Ascending aorta (tissue), 2 donors: ENCODE measurements at regions not wholly inside any gene's neighbourhood (a gene's known extent, or its start where the extent isn't known, plus 50 kb on each side); places are given as distances from the start of the nearest gene placed in this dataset.

ENCODE experiments used
- DNase-seq, 2 donors: peaks; one replicate each; pipeline ENCODE4 v3.0.0-alpha.2; 2019; ENCODE audit warnings: low spot score in 2 of 2
- H3K27ac ChIP-seq, 2 donors: fragments of 200-600 bp; sonication (generic); one replicate each; pipeline ENCODE4 v1.5.1; 2016 to 2017; ENCODE audit warnings: mild to moderate bottlenecking in 1 of 2
- H3K27me3 ChIP-seq: fragments of 200-600 bp; sonication (generic); one replicate; pipeline ENCODE4 v1.5.1; 2017
- H3K36me3 ChIP-seq, 2 donors: fragments of 200-600 bp; sonication (generic); one replicate each; pipeline ENCODE4 v1.5.1; 2016
- H3K4me1 ChIP-seq, 2 donors: fragments of 200-600 bp; sonication (generic); one replicate each; pipeline ENCODE4 v1.5.1; 2016 to 2017; ENCODE audit warnings: mild to moderate bottlenecking in 1 of 2
- H3K4me3 ChIP-seq, 2 donors: fragments of 200-600 bp; sonication (generic); one replicate each; pipeline ENCODE4 v1.5.1; 2016 to 2017; ENCODE audit warnings: mild to moderate bottlenecking in 1 of 2
- H3K9me3 ChIP-seq, 2 donors: fragments of 200-600 bp; sonication (generic); one replicate each; pipeline ENCODE4 v1.5.1; 2016
- intact Hi-C: fragments of 100-400 bp; cut with DNase I; formaldehyde crosslinking; loops from one replicate; pipeline ENCODE4 v1.15.1; 2023
- TF ChIP-seq, protein P1 (sequence below), 3 experiments: fragments of 200-600 bp in 2 of 3; fragments of 450-650 bp in 1 of 3; sonication (generic) in 2 of 3; IDR thresholded peaks; one replicate each; pipeline ENCODE4 v1.5.1; 2016 to 2019; ENCODE audit warnings: antibody characterized with exemption in 3 of 3, mild to moderate bottlenecking in 1 of 3, moderate library complexity in 1 of 3

DNA sequence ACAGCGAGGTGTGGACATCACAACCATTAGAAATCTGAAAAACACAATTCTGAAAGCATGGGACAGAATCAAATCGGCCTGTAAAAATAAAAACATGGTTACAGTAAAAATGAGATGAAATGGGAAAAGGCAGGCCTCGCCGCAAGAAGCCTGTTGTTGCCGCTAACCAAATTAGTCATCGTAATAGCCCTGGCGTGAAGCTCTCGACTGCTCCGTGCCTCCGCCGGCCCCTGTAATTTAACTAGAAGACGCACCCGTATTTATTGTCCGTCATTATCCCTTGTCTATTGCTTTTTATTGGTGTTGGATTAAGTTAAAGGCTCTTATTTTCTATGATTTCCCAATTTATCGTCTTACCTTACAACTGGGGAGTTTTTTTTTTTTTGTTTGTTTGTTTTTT, 334.6 kb upstream of the EEF2KMT start:
- Histone ChIP-seq H3K9me3 (no peaks in the 10 kb centered on the region), H3K4me1 (no peaks in the 10 kb centered on the region), H3K36me3 (no peaks in the 10 kb centered on the region), H3K27me3 (no peaks in the 10 kb centered on the region), H3K4me3 (no peak overlapping the region), H3K27ac (no peak overlapping the region)
- TF ChIP-seq, protein P1, sequence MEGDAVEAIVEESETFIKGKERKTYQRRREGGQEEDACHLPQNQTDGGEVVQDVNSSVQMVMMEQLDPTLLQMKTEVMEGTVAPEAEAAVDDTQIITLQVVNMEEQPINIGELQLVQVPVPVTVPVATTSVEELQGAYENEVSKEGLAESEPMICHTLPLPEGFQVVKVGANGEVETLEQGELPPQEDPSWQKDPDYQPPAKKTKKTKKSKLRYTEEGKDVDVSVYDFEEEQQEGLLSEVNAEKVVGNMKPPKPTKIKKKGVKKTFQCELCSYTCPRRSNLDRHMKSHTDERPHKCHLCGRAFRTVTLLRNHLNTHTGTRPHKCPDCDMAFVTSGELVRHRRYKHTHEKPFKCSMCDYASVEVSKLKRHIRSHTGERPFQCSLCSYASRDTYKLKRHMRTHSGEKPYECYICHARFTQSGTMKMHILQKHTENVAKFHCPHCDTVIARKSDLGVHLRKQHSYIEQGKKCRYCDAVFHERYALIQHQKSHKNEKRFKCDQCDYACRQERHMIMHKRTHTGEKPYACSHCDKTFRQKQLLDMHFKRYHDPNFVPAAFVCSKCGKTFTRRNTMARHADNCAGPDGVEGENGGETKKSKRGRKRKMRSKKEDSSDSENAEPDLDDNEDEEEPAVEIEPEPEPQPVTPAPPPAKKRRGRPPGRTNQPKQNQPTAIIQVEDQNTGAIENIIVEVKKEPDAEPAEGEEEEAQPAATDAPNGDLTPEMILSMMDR (IDR thresholded peaks at IDR 0.05) = no peak
- DNase-seq = no peak
- intact Hi-C loops = no loop called here

DNA sequence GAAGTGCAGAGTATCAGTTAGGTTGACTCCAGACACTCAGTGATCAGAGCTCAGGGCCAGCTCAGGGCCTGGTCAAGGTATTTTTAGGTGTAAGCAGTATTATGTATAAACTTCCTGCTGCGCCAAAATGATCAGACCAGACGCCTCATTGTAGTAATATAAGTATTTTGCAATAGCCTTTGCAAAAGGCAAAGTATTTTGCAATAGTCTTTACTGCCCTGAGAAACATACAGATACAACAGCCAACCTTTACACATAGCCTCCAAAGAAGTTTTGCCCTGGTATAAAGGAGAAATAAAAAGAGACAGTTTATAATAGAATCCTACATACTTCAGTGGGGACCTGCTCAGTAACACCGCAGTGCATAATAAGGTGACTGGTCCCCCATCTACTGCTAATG, 333.0 kb upstream of the EEF2KMT start:
- intact Hi-C loops = no loop called here
- no peaks in the 10 kb centered on the region for H3K9me3 ChIP-seq
- TF ChIP-seq, protein P1 (IDR thresholded peaks at IDR 0.05) = no peak
- no peaks in the 10 kb centered on the region for H3K4me1 ChIP-seq
- no peak overlapping the region for H3K27ac ChIP-seq
- no peak for DNase-seq
- no peaks in the 10 kb centered on the region for H3K36me3 ChIP-seq
- H3K27me3 ChIP-seq = no peaks in the 10 kb centered on the region
- no peak overlapping the region for H3K4me3 ChIP-seq

DNA sequence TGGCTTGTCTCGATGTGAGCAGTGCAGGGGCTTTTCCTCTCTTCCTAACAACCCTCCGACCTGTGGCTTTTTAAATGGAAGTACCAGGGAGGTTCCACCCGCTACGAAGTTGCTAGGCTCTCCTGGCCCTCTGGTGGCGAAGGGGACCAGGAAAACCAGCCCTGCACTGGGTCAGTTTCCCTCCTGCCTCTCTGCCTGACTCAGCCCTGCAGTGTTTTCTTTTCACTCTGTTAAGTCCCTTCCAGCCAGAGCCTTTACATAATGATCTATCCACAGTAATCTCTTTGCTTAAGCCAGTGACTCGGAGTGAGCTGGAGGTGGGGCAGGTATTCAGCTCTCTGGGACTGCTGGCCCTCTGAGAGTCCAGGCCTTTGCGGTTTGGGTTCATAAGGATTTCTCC, 331.3 kb upstream of the EEF2KMT start:
- H3K4me3 ChIP-seq = no peak overlapping the region
- H3K36me3 ChIP-seq = no peaks in the 10 kb centered on the region
- H3K9me3 ChIP-seq = no peaks in the 10 kb centered on the region
- intact Hi-C loops = no loop called here
- H3K27me3 ChIP-seq = no peaks in the 10 kb centered on the region
- no peak overlapping the region for H3K27ac ChIP-seq
- TF ChIP-seq, protein P1 (IDR thresholded peaks at IDR 0.05) = no peak
- H3K4me1 ChIP-seq = no peaks in the 10 kb centered on the region
- no peak for DNase-seq

DNA sequence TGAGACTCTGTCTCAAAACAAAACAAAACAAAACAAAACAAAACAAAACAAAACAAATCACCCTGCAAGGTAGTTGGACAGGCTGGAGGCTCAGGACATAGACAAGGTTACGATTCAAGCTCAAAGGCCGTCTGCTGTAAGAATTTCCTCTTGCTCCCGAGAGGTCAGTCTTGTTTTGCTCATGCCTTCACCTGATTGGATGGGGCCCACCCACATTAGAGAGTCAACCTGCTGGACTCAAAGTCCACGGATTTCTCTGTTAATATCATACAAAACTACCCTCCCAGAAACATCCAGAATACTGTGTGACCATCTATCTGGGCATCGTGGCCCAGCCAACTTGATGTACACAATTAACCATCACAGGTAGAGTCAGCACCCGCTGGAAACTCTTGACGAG, 330.0 kb upstream of the EEF2KMT start:
- TF ChIP-seq, protein P1 (IDR thresholded peaks at IDR 0.05) = no peak
- Histone ChIP-seq H3K9me3 (no peaks in the 10 kb centered on the region), H3K36me3 (no peaks in the 10 kb centered on the region), H3K4me1 (no peaks in the 10 kb centered on the region), H3K4me3 (no peak overlapping the region), H3K27me3 (no peaks in the 10 kb centered on the region), H3K27ac (no peak overlapping the region)
- DNase-seq = no peak
- intact Hi-C loops = no loop called here

GRCh38 chr16:5422643-5423496, 325.3 kb upstream of the EEF2KMT start:
- Histone ChIP-seq H3K36me3 (no peaks in the 10 kb centered on the region), H3K27ac (no peak overlapping the region), H3K4me1 (no peaks in the 10 kb centered on the region), H3K4me3 (no peak overlapping the region), H3K27me3 (no peaks in the 10 kb centered on the region), H3K9me3 (no peaks in the 10 kb centered on the region)
- DNase-seq = no peak
- TF ChIP-seq, protein P1 (IDR thresholded peaks at IDR 0.05) = no peak
- intact Hi-C loops = no loop called here
